Cerebellar cortex (tissue), 1 donor: ENCODE measurements at regions not wholly inside any gene's neighbourhood (a gene's known extent, or its start where the extent isn't known, plus 50 kb on each side); places are given as distances from the start of the nearest gene placed in this dataset.
"Not testable (repeated sequence)": the region's sequence is repeated elsewhere in the genome, so short reads cannot be mapped to it uniquely, and the experiment has no call there.

ENCODE experiments used
- DNase-seq: peaks from one replicate; pipeline ENCODE4 v3.0.0-alpha.2; 2015; ENCODE audit warnings: low spot score

GRCh38 chr3:70737666-70738290 lies 425.3 kb upstream of the MDFIC2 start:
- DNase-seq = no peak

DNA sequence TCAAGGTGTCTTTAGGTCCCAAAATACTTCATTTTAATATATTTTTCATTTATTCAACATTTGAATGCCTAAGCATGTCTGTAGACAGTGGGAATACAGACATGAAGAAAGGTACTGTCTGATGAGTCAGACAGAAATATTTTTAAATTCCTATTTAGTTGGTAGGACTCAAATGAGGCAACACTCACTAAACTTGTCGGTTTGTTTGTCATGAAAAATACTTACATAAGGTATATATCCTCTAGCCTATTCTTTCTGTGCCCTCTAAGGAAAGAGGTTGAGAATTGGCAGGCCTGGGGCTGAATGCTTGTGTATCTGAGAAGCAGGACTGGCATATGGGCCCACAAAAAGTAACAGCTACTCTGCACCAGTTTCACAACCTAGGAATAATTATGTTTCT lies 423.6 kb upstream of the MDFIC2 start:
- DNase-seq = no peak

DNA sequence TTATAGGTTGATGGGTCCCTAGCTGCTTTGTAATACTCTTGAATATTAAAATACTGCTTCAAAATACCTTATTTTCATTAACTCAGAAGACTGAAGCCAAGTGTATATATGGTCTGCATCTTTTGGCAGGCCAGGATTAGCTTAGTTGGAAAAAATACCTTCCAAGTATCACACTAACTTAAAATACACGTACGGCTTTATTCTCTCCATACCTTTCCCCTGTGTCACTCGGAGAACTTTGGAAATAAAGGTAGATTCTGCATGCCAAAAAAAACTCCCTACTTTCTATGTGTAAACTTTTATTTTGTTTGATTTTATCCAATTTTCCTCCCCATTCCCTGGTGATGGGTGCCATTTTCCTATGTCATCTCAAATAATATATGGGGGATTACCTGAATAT lies 422.3 kb upstream of the MDFIC2 start:
- no peak for DNase-seq

DNA sequence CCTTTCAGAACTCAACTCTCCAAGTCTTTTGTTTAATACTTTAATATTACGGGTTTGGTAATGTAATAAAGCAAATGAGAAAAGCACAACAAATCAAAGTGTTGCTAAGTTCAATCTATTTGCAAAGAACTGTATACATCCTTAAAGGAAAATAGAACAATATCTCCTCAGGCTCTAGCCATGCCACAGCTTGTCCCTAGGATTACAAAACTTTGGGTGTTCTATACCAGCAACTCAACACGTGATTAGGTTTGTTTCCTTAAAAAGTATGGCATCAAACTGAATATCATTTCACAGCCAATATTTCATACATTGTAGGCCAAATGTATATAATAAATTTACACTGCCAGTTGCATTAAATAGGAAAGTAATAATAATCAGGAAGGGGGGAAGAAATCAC lies 418.6 kb upstream of the MDFIC2 start:
- no peak for DNase-seq

GRCh38 chr3:70729845-70730244 lies 417.4 kb upstream of the MDFIC2 start:
- DNase-seq = no peak

DNA sequence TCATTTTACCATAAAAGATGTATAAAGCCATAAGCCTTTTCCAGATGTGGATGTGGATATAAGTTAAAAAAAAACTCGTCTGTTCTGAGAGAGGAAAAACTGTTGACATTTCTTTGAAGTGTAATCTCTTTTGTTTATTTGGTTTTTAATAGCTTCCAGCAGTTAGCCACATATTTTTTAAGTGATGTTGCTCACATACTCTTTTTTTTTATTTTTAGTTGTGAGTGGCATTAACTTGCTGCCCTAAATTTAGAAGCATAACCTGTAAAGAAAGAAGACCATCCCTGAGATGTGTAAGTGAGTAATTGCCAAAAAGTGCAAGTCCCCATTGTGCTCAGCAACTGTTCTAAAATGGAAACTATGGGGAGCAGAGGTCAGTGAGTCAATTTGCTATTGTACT lies 415.9 kb upstream of the MDFIC2 start:
- DNase-seq = no peak

DNA sequence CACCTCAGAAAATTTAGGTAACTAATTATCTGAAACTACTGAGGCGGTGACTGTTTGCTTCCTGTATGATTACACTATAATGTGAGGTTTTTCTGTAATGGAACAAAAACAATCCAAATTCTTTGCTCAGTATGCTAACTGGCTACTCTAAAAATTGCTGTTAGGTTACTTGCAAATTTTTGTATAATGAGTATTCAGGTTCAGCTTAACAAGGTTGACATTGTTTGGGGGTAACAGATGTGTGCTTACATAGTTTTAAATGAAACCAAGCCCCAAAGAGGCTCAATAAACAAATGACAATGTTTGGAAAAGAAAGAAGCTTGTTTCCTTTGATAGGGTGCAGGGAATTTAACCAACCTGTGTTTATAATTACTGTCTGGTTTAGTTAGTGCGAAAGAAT lies 414.5 kb upstream of the MDFIC2 start:
- no peak for DNase-seq

GRCh38 chr3:70726096-70726938 lies 413.9 kb upstream of the MDFIC2 start:
- no peak for DNase-seq

DNA sequence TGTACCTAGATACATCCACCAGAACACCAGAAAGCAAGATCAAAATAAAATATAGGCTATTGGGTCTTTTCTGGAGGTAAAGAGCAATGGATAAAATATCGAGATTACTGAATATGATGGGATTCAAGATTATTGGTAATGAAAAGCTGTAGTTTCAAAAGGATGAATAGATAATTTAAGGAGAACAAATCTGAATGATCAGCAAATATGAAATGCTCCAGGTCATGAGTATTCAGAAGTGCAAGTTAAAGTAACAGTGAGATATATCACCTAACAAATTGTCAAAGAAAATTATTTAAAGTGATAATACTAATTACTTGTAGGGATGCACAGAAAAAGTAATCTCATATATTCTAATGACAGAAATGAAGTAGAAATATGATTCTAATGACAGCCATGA lies 409.6 kb upstream of the MDFIC2 start:
- no peak for DNase-seq

DNA sequence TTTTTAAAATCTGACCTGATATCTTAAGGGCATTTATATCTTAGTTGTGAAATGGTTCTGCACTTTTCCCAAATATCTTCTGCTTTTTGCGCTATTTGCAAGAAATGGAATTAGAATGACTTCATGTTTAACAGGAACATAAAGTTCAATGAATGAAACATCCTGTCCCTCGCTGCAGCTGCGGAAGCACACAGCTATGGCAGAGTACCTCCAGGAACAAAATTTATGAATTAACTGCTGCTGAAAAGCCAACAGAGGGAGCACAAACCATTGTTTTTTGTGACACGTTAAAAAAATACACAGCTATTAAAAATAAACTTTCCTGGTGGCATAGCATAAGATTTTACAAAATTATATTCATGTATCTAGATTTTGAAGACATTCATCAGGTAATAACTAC lies 404.4 kb upstream of the MDFIC2 start:
- DNase-seq = no peak

GRCh38 chr3:70712449-70713082 lies 400.1 kb upstream of the MDFIC2 start:
- DNase-seq = no peak

- no peak for DNase-seq
These were observed 391.1 kb upstream of the MDFIC2 start for GRCh38 chr3:70703305-70704102.

DNA sequence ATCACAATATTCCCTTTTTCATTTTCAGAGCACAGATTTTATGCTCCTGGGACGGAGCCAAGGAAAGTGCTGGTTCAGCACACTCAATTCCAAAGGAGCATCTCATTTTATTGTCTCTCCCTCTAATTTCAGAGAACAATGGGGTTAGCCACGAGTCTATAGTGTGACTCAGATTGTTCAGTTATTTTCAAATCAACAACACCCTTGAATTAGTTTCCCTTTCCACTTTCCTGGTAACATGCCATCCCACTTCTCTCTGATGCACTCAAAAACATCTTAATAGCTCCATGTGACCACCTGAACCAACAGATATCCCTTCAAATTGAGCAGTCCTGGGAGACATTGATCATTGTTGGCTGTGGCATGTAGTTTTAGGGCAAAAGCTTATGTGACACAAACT lies 389.7 kb upstream of the MDFIC2 start:
- no peak for DNase-seq

GRCh38 chr3:70684701-70685100 lies 372.3 kb upstream of the MDFIC2 start:
- no peak for DNase-seq

DNA sequence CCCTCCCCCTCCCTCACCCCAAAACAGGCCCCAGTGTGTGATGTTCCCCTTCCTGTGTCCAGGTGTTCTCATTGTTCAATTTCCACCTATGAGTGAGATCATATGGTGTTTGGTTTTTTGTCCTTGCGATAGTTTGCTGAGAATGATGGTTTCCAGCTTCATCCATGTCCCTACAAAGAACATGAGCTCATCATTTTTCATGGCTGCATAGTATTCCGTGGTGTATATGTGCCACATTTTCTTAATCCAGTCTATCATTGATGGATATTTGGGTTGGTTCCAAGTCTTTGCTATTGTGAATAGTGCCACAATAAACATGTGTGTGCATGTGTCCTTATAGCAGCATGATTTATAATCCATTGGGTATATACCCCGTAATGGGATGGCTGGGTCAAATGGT lies 363.4 kb upstream of the MDFIC2 start:
- not testable (repeated sequence) for DNase-seq

- no peak for DNase-seq
These were observed 346.3 kb upstream of the MDFIC2 start for GRCh38 chr3:70658513-70659310.

GRCh38 chr3:70657454-70657853 lies 345.0 kb upstream of the MDFIC2 start:
- DNase-seq = no peak

GRCh38 chr3:70647823-70648222 lies 335.4 kb upstream of the MDFIC2 start:
- no peak for DNase-seq

GRCh38 chr3:70647094-70647493 lies 334.7 kb upstream of the MDFIC2 start:
- no peak for DNase-seq

GRCh38 chr3:70646635-70647034 lies 334.2 kb upstream of the MDFIC2 start:
- DNase-seq = no peak

DNA sequence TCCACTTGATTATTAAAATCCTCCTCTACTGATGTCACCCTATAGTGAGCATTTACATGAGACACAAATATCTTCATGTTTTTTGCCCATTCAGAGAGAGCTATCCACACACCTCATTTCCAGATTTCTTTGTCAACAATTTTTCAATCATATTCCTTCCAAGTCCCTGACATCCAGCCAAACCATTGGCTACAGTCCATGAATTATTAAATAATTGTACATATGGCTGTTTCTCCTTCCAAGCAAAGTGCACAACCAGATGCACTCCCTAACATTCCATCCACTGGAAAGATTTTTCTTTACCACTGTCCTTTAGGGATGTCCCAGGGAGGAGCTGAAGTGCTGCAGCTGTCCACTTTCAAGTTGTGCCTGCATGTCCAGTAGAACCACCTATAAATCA lies 328.0 kb upstream of the MDFIC2 start:
- no peak for DNase-seq

DNA sequence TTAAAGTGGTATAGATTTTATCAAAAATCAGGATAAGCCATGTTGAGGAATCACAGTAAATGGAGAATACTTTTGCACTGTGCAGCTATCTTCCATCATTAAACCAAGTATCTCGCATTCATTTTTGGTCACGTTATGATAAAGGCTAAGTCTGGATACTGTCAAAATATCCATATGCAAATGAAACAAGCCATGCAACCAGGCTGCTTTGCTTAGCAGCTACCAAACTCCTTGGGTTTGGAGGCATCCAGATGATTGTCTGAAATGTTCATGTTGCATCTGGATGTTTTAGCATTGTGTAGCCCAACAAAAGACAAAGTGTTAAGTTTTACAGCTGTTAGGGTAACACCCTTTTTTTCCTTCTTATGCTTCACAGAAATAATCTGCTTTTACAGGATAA lies 322.9 kb upstream of the MDFIC2 start:
- no peak for DNase-seq
